BE2C (cell line): ENCODE measurements at regions not wholly inside any gene's neighbourhood (a gene's known extent, or its start where the extent isn't known, plus 50 kb on each side); places are given as distances from the start of the nearest gene placed in this dataset.

Experiments used
- DNase-seq: peaks from one replicate; pipeline ENCODE4 v3.0.0-alpha.2; 2020
- H3K27me3 ChIP-seq: fragments of 250-450 bp; sonication (Bioruptor Pico); 2 replicates; pipeline ENCODE4 v1.5.1; 2020; ENCODE audit warnings: mild to moderate bottlenecking
- H3K36me3 ChIP-seq: fragments of 250-450 bp; sonication (Bioruptor Pico); 2 replicates; pipeline ENCODE4 v1.5.1; 2020; ENCODE audit warnings: mild to moderate bottlenecking
- H3K4me1 ChIP-seq: fragments of 250-450 bp; sonication (Bioruptor Pico); 2 replicates; pipeline ENCODE4 v1.5.1; 2020
- H3K4me3 ChIP-seq: 2 replicates; pipeline ENCODE4 v1.5.1; 2011; ENCODE audit warnings: low read depth, low read length
- H3K9me3 ChIP-seq: fragments of 250-450 bp; sonication (Bioruptor Pico); 2 replicates; pipeline ENCODE4 v1.5.1; 2020
- CTCF ChIP-seq: IDR thresholded peaks from 2 replicates; pipeline ENCODE4 v1.5.1; 2012; ENCODE audit warnings: mild to moderate bottlenecking, low read depth, low read length

DNA sequence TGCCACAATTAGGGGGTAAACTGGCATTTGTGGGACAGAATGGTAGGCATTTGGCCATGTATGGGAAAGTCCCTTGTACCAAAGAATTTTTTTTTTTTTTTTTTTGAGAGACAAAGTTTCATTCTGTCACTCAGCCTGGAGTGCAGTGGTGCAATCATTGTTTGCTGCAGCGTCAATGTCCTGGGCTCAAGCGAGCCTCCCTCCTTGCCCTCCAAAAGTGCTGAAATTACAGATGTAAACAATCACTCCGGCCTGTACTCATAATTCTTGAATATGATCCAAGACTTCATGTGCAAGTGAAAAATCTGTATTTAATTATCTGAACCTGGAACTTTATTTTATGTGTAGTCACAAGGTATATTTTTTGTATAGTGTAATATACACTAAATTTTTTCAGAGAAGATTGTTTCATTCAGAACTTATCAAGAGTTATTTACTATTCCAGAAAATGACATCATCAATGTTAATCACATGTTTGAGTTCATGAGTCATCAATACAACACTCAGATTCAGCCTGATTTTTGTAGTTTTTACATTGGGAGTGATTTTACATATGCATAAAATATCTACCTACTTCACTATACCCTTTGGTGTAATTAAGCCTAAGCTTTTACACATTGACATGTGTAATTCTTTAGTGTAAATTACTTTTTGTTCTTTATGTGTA lies 138.7 kb upstream of the L3MBTL4 start:
- no peak for TF ChIP-seq CTCF
- Histone ChIP-seq H3K4me1 (peaks cover 4% of the 10 kb centered on the region; the same call in 1 of the 2 replicates), H3K4me3 (no peak overlapping the region), H3K27me3 (no peaks in the 10 kb centered on the region), H3K36me3 (no peaks in the 10 kb centered on the region), H3K9me3 (no peaks in the 10 kb centered on the region)
- DNase-seq: no peak

GRCh38 chr18:6557057-6557769 lies 142.5 kb upstream of the L3MBTL4 start:
- Histone ChIP-seq H3K9me3 (no peaks in the 10 kb centered on the region), H3K27me3 (no peaks in the 10 kb centered on the region), H3K4me1 (peaks cover 4% of the 10 kb centered on the region; the same call in 1 of the 2 replicates), H3K36me3 (no peaks in the 10 kb centered on the region), H3K4me3 (no peak overlapping the region)
- TF ChIP-seq CTCF: no peak
- DNase-seq: peak; percentile 63

GRCh38 chr18:6557770-6558248 lies 143.1 kb upstream of the L3MBTL4 start:
- Histone ChIP-seq H3K4me1 (peaks cover 4% of the 10 kb centered on the region; the same call in 1 of the 2 replicates), H3K4me3 (no peak overlapping the region), H3K36me3 (no peaks in the 10 kb centered on the region), H3K27me3 (no peaks in the 10 kb centered on the region), H3K9me3 (no peaks in the 10 kb centered on the region)
- TF ChIP-seq CTCF: no peak
- no peak for DNase-seq

DNA sequence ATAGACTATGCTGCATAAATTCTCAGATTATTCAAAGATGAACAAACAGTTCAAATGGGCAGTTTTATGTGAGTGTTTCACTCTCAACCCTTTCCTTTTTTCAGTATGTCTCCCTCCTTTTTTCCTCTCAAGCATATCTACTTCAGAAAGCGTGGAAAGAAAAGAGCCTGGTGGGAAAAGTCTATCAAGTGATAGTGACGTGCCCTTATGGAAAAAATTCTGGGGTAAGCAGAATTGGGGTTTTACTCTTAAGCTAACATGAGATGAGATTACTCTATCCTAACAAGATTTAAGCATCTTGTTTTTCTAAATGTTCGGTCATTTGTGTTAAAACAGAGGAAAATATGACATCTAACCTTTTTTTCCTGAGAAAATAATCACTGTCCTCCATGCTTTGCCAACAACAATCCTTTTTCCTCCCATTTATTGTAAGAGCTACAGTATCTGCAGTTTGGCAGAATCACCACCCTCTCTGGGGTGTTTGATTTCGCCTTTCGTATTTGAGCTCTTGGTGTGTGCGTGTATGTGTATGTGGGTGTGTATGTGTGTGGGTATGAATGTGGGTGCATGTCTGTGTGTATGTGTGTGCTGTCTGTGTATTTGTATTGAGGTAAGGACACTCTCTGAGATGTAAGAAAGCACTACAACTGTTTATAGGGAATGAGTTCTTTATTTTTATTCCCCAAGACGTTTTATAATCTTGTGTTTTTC lies 143.9 kb upstream of the L3MBTL4 start:
- no peak for DNase-seq
- H3K4me3 ChIP-seq: no peak overlapping the region

GRCh38 chr18:6559296-6559695 lies 144.6 kb upstream of the L3MBTL4 start:
- H3K4me3 ChIP-seq: no peak overlapping the region
- H3K27me3 ChIP-seq: no peaks in the 10 kb centered on the region
- TF ChIP-seq CTCF: no peak
- H3K36me3 ChIP-seq: no peaks in the 10 kb centered on the region
- H3K9me3 ChIP-seq: no peaks in the 10 kb centered on the region
- DNase-seq: no peak
- H3K4me1 ChIP-seq: peaks cover 4% of the 10 kb centered on the region; the same call in 1 of the 2 replicates

More for the DNA sequence above, 143.9 kb upstream of the L3MBTL4 start:
- Histone ChIP-seq H3K36me3 (no peaks in the 10 kb centered on the region), H3K9me3 (no peaks in the 10 kb centered on the region), H3K4me1 (peaks cover 4% of the 10 kb centered on the region; the same call in 1 of the 2 replicates), H3K27me3 (no peaks in the 10 kb centered on the region)
- TF ChIP-seq CTCF: no peak
